ENCODE measurements at regions not wholly inside any gene's neighbourhood (a gene's known extent, or its start where the extent isn't known, plus 50 kb on each side); places are given as distances from the start of the nearest gene placed in this dataset.

- TF ChIP-seq CTCF (IDR thresholded peaks at IDR 0.05) (no peak), POLR2AphosphoS5 (IDR thresholded peaks at IDR 0.05) (no peak), EP300 (IDR thresholded peaks at IDR 0.05) (no peak), POLR2A (IDR thresholded peaks at IDR 0.05) (no peak)
Measured at GRCh38 chr13:102928941-102929675, 83.3 kb downstream of the ERCC5 start.
